ENCODE measurements at regions not wholly inside any gene's neighbourhood (a gene's known extent, or its start where the extent isn't known, plus 50 kb on each side); places are given as distances from the start of the nearest gene placed in this dataset.

DNA sequence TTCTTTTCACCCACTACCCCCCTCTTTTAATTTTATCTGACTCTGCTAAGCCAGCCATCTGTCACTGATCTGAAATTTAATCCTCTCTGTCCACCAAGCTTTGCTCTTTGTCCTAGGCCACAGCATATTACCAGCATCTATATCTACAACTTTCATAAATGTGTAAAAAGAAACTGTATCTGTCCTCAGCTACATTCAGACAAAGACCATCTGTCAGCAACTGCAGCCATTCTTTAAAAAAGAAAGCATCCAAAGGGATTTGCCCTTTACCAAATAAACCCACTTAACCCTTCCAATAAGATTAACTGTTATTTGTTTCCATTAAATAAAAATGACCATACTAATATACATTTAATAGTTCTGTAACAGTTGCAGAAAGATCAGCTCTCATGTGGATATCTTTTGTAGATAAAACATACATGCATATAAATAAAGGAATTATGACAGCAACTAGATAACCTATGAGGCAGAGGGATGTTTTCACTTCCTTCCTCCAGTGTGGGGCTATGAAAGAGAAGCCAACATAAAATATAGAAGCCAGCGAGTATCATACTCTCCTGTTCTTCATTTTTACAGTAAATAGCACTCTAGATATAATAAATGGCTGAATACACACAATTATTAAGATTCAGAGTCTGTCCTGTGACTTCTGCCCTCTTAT lies 602.5 kb upstream of the SALL1 start:
- H3K4me3 ChIP-seq (ENCODE audit: low read length), result no peak overlapping the region
- no peak overlapping the region for H3K27ac ChIP-seq (ENCODE audit: low read depth in 1 of 2, low read length in 2 of 2)
- POLR2A ChIA-PET, result no interaction called here
- peaks cover 0 to 16% of the 10 kb centered on the region in 2 experiments for H3K9me3 ChIP-seq (ENCODE audit: control insufficient read depth in 1 of 2, insufficient read depth in 1 of 2, low read length in 2 of 2)
- no peaks in the 10 kb centered on the region for H3K36me3 ChIP-seq (ENCODE audit: insufficient read depth, low read length)
- TF ChIP-seq CTCF (IDR thresholded peaks at IDR 0.05), result no peak
- H3K4me1 ChIP-seq (ENCODE audit: insufficient read depth, low read length), result no peaks in the 10 kb centered on the region
- DNase-seq (no peak), ATAC-seq (ENCODE audit: poor library complexity) (no peak)
- Mint-ChIP-seq H3K9me3 (peaks cover 4% of the 10 kb centered on the region), H3K4me1 (ENCODE audit: low read depth) (no peaks in the 10 kb centered on the region), H3K27ac (no peak overlapping the region), H3K27me3 (no peaks in the 10 kb centered on the region), H3K4me3 (no peak overlapping the region), H3K36me3 (ENCODE audit: low read depth) (no peaks in the 10 kb centered on the region)
- H3K27me3 ChIP-seq (ENCODE audit: control insufficient read depth in 1 of 2, insufficient read depth in 2 of 2, low read length in 2 of 2), result no peaks in the 10 kb centered on the region
- CTCF ChIA-PET, result no interaction called here
- intact Hi-C loops (cut with DNase I, micrococcal nuclease), result no loop called here

DNA sequence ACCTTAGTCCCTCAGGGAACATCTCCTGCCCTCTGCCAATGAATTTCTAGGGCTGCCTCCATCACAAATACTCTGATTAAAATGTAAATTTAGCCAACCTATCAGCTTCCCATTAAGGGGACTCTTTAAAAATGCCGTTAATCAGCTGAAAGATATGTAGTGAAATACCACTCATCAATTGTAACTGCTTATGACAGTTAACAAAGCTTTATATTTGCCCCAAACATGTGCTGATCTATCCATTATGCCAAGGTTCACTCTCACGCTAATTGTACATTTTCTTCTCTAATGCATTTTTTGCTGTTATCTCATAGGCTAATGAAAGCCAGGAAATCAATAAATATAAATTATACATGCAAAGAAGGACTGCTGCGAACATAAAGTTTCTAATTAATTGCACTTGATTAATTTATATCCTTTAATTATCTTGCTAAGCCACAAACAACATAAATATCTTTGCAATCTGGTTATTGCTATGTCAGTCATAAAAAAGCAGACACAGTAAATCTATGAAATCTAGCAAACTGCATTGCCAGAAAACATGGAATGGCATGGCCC lies 601.4 kb upstream of the SALL1 start:
- Mint-ChIP-seq H3K4me1 (ENCODE audit: low read depth) (no peaks in the 10 kb centered on the region), H3K27ac (no peak overlapping the region), H3K4me3 (no peak overlapping the region), H3K36me3 (ENCODE audit: low read depth) (no peaks in the 10 kb centered on the region), H3K9me3 (peaks cover 4% of the 10 kb centered on the region), H3K27me3 (no peaks in the 10 kb centered on the region)
- H3K4me1 ChIP-seq (ENCODE audit: insufficient read depth, low read length), result no peaks in the 10 kb centered on the region
- POLR2A ChIA-PET, result no interaction called here
- H3K27ac ChIP-seq (ENCODE audit: low read depth in 1 of 2, low read length in 2 of 2), result no peak overlapping the region
- no peak for TF ChIP-seq CTCF (IDR thresholded peaks at IDR 0.05)
- intact Hi-C loops (cut with DNase I, micrococcal nuclease), result no loop called here
- no peaks in the 10 kb centered on the region for H3K36me3 ChIP-seq (ENCODE audit: insufficient read depth, low read length)
- H3K9me3 ChIP-seq (ENCODE audit: control insufficient read depth in 1 of 2, insufficient read depth in 1 of 2, low read length in 2 of 2), result peaks cover 0 to 16% of the 10 kb centered on the region in 2 experiments
- CTCF ChIA-PET, result no interaction called here
- no peaks in the 10 kb centered on the region for H3K27me3 ChIP-seq (ENCODE audit: control insufficient read depth in 1 of 2, insufficient read depth in 2 of 2, low read length in 2 of 2)
- ATAC-seq (ENCODE audit: poor library complexity) (no peak), DNase-seq (no peak)
- H3K4me3 ChIP-seq (ENCODE audit: low read length), result no peak overlapping the region

DNA sequence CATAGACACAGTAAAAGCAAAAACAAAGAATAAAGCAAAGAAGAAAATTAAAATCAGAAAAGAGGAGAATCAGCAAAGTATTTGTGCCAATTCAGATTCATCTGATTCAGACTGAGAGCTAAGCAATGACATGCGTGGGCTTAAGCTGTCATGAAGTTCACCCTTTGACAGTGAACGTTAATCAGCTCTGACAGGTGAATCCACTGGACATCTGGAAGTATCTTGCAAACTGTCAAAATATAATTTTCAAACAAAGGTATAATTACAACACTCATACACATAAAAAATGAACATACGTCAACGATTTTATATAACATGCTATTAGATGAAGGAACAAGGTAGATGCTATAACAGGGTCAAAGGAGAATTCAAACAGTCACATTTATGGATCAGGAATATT lies 596.3 kb upstream of the SALL1 start:
- TF ChIP-seq CTCF (IDR thresholded peaks at IDR 0.05), result no peak
- H3K36me3 Mint-ChIP-seq (ENCODE audit: low read depth), result no peaks in the 10 kb centered on the region
- H3K4me3 Mint-ChIP-seq, result no peak overlapping the region
- no peak for ATAC-seq (ENCODE audit: poor library complexity)
- ChIA-PET POLR2A (no interaction called here), CTCF (no interaction called here)
- H3K27me3 ChIP-seq (ENCODE audit: control insufficient read depth in 1 of 2, insufficient read depth in 2 of 2, low read length in 2 of 2), result no peaks in the 10 kb centered on the region
- H3K9me3 ChIP-seq (ENCODE audit: control insufficient read depth in 1 of 2, insufficient read depth in 1 of 2, low read length in 2 of 2), result peaks cover 0 to 3% of the 10 kb centered on the region in 2 experiments
- no peaks in the 10 kb centered on the region for H3K4me1 ChIP-seq (ENCODE audit: insufficient read depth, low read length)
- intact Hi-C loops (cut with DNase I, micrococcal nuclease), result no loop called here
- H3K27me3 Mint-ChIP-seq, result no peaks in the 10 kb centered on the region
- no peak for DNase-seq
- no peak overlapping the region for H3K27ac Mint-ChIP-seq
- H3K4me1 Mint-ChIP-seq (ENCODE audit: low read depth), result no peaks in the 10 kb centered on the region
- H3K4me3 ChIP-seq (ENCODE audit: low read length), result no peak overlapping the region
- no peaks in the 10 kb centered on the region for H3K36me3 ChIP-seq (ENCODE audit: insufficient read depth, low read length)
- no peak overlapping the region for H3K27ac ChIP-seq (ENCODE audit: low read depth in 1 of 2, low read length in 2 of 2)
- H3K9me3 Mint-ChIP-seq, result peaks cover 7% of the 10 kb centered on the region
